Right kidney (tissue), 1 donor: ENCODE measurements at regions not wholly inside any gene's neighbourhood (a gene's known extent, or its start where the extent isn't known, plus 50 kb on each side); places are given as distances from the start of the nearest gene placed in this dataset.

Source experiments
- DNase-seq: peaks from one replicate; pipeline ENCODE4 v3.0.0-alpha.2; 2016

- DNase-seq = no peak
These were observed 446.2 kb upstream of the SLC14A2 start for GRCh38 chr18:45168866-45169600.

GRCh38 chr18:45169610-45170009 is 445.7 kb upstream of the SLC14A2 start:
- no peak for DNase-seq

- no peak for DNase-seq
These were observed 443.5 kb upstream of the SLC14A2 start for GRCh38 chr18:45171679-45172191.

- no peak for DNase-seq
These were observed 441.9 kb upstream of the SLC14A2 start for GRCh38 chr18:45173327-45173726.

- DNase-seq = no peak
These were observed 441.3 kb upstream of the SLC14A2 start for GRCh38 chr18:45173799-45174519.

- DNase-seq = no peak
These were observed 440.6 kb upstream of the SLC14A2 start for GRCh38 chr18:45174629-45175136.

DNA sequence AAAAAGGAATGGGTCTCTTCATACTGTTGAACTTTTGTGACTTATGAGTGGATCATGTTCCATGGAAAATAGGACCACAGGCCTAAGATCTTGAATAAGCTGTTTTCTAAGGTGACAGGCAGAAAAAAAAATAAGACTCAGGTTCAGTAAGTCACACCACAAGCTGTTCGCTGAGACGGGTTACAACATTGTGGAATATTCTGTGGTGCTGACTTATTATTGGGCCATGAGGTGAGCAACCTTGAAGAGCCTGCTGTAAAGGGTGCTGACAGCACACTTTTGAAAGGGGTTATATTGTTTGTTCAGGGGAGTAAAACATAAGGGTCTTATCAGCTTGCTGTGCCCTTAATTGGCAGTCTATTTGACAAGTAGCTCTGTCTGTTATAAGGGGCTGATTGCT is 439.8 kb upstream of the SLC14A2 start:
- no peak for DNase-seq

GRCh38 chr18:45186832-45187231 is 428.4 kb upstream of the SLC14A2 start:
- DNase-seq = no peak

DNA sequence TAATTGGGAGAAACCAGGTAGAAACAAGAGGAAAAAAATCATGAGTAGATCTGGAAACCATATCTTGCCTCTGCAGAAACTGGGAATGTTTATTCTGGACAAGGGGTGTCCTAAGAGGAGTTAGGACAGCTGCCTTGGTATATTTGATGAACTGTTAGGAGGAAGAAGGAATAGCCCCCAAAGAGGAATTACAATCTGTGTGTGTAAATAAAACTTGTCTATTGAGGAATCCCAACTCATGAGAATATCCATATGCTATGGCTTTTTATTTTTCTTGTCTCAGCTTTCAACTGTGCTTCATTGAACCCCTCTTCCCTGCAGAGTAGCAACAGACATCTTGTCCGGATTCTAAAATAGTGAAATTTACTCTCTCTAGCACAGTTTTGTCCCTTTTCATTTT is 423.5 kb upstream of the SLC14A2 start:
- no peak for DNase-seq

GRCh38 chr18:45197526-45197970 is 417.7 kb upstream of the SLC14A2 start:
- DNase-seq = no peak

- no peak for DNase-seq
These were observed 416.8 kb upstream of the SLC14A2 start for GRCh38 chr18:45198526-45198925.

DNA sequence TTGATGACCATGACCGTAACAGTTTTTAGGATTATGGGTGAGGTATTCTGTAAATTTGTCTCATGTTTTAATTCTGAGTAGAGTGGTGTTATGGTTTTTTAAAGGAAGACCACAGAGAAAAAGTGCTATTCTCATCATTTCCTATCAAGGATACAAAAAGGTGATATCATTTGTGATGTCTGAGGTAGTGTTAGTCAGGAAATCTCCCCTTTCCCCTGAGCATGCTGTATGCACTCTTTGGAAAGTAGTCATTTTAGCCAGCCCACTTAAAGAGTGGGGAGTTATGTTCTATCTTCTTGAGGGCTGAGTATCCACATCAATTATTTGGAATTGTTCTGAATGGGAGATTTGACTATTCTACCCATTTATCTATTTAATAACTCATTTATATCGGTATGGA is 414.2 kb upstream of the SLC14A2 start:
- DNase-seq = no peak

GRCh38 chr18:45201489-45201888 is 413.8 kb upstream of the SLC14A2 start:
- DNase-seq = no peak

DNA sequence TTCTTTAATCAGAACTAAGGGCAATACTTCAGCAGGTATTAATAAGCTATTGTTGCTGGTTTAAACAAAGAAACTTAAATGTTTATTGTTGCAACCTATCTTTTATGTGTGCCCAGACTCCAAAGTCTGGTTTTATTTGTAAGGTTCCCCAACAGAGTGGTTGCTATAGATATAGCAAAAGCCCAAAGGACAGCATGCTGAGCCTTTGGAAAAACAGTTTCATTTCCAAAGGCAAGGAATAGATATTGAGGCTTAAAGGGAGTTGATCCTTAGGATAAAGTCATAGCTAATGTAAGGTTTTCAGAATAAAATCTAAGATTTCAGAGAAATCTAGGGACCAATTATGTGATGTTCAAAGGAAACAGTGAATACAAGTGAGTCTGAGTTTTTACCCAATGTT is 413.2 kb upstream of the SLC14A2 start:
- no peak for DNase-seq

- no peak for DNase-seq
These were observed 411.6 kb upstream of the SLC14A2 start for GRCh38 chr18:45203677-45204076.

DNA sequence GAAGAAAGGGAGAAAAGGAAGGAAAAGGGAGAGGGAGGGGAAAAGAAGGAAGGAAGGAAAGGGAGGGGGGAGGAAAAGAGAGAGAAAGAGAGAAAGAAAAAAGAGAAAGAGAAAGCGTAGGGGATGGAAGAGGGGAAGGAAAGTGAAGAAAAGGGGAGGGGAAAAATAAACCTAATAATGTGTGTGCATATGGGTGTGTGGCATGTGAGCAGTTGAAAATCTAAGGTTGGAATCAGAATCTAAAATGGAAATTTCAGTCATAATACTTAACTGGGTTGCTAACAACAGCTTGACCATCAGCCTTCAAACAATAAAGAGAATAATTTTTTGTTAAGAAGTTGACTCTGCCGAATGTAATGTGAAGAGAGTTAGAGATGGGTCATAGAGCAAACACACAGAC is 407.9 kb upstream of the SLC14A2 start:
- no peak for DNase-seq

- DNase-seq = no peak
These were observed 407.1 kb upstream of the SLC14A2 start for GRCh38 chr18:45208164-45208563.

DNA sequence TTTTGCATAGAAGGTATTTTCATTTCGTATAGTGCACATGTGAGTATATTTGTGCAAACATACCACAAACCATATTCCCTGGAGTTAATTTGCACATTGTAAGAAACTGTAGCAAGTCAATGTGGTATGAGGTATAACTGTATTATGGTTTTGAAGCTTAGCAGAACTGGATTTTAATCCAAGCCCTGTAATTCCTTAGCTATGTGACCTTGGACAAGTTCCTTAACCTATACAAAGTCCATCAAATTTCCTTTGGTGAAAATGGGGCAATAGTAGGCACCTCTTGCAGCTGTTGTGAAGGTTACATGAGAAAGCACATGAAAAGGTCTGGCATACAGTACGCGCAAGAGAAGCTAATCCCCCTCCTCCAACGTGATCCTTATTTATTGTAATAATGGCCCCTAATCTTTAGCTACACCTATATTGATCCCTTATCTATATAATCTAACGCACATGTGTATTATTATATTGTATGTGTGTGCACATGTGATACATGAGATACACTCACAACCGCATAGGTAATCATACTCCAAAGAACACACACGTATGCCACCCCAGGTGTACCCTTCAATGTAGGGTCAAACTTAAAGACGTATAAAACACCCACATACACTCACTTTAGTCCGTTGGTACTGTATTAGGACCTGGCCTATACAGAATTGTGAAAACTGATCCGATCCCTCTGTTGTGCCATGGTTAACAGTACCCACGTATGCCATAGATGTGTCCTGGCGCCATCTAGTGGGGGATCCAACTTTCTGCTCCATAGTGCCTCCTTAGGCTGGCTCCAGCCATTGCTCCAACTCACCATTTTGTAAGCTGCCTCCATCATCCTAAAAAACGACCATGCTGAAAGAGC is 402.9 kb upstream of the SLC14A2 start:
- DNase-seq = peak; percentile 38

- DNase-seq = no peak
These were observed 402.3 kb upstream of the SLC14A2 start for GRCh38 chr18:45213040-45213333.

GRCh38 chr18:45218436-45218835 is 396.8 kb upstream of the SLC14A2 start:
- no peak for DNase-seq

DNA sequence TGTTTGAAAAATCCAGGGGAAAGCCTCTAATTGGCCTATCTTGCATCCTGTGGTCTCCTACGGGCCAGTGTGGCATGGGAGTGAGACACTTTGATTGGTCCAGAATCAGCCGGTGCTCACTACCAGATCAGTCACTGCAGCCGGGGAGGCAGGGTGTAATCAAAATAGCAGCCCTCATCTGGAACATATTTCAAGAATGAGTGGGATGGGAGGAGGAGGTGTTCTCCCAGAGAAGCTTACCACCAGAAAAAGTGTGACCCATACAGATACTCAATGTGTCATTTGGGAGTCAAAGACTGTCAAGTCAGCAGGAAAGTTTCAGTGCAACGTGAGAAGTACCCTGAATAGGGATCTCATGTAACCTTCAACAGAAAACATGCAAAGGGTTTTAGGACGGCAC is 393.9 kb upstream of the SLC14A2 start:
- no peak for DNase-seq

DNA sequence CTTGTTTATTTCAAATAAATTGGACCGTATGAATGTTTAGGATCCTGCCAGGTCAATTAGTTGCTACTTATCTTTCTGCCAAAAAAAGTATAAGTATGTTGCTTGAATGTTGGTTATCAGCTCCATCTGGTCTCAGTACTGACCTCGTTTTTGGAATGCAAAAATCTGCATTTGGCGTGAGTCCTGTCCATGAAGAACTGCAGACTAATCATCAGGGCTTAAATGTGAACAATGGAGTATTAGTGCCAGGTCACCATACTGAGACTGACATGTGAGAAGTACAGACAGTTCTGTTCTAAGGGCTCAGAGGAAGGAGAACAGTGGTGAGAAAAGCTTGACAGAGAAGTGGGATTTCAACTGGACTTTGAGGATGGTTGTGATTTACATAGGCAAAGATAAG is 393.1 kb upstream of the SLC14A2 start:
- no peak for DNase-seq
